Prostate gland (tissue), 2 donors: ENCODE measurements at regions not wholly inside any gene's neighbourhood (a gene's known extent, or its start where the extent isn't known, plus 50 kb on each side); places are given as distances from the start of the nearest gene placed in this dataset.

Experiments
- CTCF ChIP-seq, 4 experiments: fragments of 200-600 bp in 2 of 4; fragments of 450-650 bp in 2 of 4; sonication (generic) in 2 of 4; IDR thresholded peaks; 1 replicate in 3 of 4; 2 replicates in 1 of 4; pipeline ENCODE4 v1.5.1; 2016 to 2019; ENCODE audit warnings: antibody characterized with exemption in 4 of 4, mild to moderate bottlenecking in 2 of 4, moderate library complexity in 2 of 4
- POLR2A ChIP-seq: fragments of 450-650 bp; IDR thresholded peaks from one replicate; pipeline ENCODE4 v1.6.1; 2016; ENCODE audit warnings: antibody characterized with exemption, mild to moderate bottlenecking
- POLR2AphosphoS5 ChIP-seq: sonication (generic); formaldehyde crosslinking; IDR thresholded peaks from one replicate; pipeline ENCODE4 v1.6.1; 2017; ENCODE audit warnings: antibody characterized with exemption

DNA sequence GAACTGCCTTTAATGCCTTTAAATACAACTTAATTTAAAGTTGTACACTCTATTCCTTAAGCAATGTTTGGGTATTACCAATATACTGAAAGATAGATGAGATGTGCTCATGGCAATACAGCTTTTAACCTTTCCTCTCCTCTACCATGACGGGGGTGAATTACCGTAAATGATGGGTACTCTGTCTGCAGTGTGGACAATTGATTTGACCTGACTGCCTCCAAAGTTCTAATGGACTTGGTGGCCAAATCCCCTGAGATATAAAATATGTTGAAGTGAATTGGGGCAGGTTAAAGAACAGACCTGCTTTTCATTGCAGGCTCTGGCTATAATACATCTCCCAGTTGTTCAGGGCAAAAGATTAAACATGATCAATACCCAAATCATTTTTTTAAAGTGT is 367.4 kb upstream of the NR5A2 start:
- TF ChIP-seq CTCF (IDR thresholded peaks at IDR 0.05) = no peak
- no peak for TF ChIP-seq POLR2A
- TF ChIP-seq POLR2AphosphoS5 = no peak
